ENCODE measurements at regions not wholly inside any gene's neighbourhood (a gene's known extent, or its start where the extent isn't known, plus 50 kb on each side); places are given as distances from the start of the nearest gene placed in this dataset.

DNA sequence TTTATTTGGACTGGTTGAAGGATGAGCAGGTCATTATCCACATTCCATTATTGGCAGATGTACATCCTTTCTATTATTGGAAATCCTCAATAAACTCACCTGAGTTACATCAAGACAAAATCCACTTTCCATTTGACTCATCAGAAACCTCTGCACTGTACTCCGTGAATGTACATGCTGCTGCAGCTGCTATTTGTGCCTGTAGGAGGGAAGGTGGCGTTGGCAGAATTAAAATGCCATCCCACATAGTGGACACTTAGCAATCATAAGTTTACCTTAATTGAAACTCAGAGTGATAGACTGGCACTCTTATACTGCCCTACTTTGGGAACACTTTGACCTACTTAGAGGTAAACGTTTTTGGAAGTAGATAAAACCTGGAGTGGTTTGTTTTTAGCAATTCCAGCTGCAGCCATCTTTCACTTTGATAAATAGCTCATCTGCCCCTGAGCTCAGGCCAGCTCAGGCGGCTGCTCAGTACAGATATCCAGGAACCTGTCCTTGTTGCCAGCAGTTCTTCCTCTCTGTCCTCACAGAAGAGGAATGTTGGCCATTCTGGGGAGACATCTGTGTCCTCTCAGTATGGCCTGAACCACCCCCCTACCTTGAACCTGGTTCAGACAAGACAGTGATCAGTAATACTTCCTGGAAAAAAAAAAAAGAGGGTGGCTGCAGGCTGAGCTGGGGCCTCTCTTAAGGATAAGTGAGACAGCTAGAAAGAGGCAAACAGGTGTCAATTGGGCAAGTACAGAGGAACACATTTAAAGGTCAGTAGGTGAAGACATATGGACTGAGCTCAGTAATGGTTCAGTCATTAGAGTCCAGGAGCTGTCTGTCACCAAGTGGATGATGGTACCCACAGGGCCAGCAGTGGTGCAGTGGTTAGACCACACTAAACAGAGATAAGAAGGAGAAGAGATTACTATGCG lies 153.4 kb upstream of the UMPS start:
- no peak for DNase-seq (ENCODE audit: low read depth, low spot score)

GRCh38 chr3:124577494-124578167 lies 152.6 kb upstream of the UMPS start:
- DNase-seq (ENCODE audit: low read depth, low spot score): no peak

DNA sequence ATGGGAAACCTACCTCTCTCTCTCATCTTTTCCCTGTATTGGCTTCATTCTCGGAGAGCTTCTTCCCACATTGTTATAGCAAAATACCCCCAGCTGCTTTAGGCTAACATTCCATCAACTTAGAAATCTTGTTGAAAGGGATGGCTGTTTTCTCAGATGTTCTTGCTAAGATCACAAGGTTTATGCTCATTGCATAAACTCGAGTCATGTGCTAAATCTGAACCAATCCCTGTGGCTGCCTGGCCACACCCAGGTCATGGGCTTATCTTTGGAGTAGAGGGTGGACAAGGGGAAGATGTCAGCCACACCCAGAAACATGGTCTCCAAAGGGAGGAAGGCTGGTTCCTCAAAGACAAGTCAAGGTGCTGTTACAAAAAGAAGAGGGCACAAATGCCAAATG lies 150.6 kb upstream of the UMPS start:
- no peak for DNase-seq (ENCODE audit: low read depth, low spot score)

GRCh38 chr3:124582196-124582595 lies 148.1 kb upstream of the UMPS start:
- DNase-seq (ENCODE audit: low read depth, low spot score): no peak

DNA sequence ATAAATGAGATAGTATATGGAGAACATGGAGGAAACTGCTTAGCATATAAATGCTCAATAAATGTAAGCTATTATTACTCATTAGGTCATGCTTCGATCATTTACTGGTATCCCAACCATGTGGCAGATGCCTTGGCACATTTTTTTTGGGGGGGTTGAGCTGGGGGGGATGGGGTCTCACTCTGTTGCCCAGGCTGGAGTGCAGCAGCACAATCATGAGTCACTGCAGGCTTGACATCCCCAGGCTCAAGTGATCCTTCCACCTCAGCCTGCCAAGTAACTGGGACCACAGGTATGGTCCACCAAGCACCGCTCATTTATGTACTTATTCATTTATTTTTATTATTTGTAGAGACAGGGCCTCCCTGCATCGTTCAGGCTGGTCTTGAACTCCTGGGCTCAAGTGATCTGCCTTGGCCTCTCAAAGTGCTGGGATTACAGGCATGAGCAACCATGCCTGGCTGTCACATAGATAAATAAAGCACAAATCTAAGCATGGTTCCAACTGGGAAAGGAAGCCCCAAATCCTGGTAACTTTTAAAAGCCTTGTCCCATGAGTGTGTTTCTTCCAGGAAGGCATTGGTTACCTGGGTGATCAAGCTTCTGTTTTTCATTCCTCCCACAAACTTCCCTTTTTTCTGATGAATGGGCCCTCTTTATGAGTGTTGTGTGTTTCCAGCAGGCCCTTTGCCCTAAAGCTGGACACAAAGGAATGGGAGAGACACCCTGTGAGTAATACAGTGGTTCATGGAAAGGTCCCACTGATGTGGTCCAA lies 147.4 kb upstream of the UMPS start:
- DNase-seq (ENCODE audit: low read depth, low spot score): no peak

DNA sequence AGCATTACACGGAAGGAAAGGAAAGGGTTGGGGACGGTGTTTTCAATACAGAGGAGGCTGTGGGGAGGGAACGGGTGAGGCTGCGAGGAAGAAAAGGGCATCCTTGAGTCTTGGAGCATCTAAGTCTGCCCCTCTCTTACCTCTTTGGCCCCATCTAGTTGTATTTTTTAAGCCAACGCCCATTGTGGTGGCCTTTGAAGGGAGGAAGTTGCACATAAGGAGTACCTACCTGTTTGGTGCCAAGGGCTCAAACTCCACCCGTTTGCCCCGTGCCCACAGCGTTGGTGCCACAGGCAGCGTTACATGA lies 146.1 kb upstream of the UMPS start:
- DNase-seq (ENCODE audit: low read depth, low spot score): no peak

GRCh38 chr3:124584552-124585391 lies 145.5 kb upstream of the UMPS start:
- DNase-seq (ENCODE audit: low read depth, low spot score): no peak

GRCh38 chr3:124586126-124587052 lies 143.9 kb upstream of the UMPS start:
- DNase-seq (ENCODE audit: low read depth, low spot score): no peak

- DNase-seq (ENCODE audit: low read depth, low spot score): no peak
Measured at GRCh38 chr3:124587053-124587408, 143.2 kb upstream of the UMPS start.

DNA sequence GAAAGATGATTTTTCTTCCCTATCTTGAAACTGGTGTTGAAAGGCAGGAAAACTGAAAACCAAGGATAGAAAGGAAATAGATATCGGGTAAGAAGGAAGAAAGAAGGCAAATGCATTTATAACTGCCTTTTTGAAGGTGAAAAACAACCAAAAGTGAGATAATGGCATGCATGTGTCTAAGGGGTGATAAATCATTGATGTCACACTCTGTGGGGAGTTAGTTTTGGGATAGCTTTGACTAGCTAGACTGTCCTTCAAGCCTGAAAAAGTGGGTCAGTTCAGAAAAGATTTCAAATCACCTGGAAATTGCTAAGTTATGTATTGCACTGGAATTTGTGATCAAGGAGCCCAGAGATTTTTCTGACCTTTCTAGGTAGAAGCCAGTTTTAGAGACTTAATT lies 142.2 kb upstream of the UMPS start:
- DNase-seq (ENCODE audit: low read depth, low spot score): no peak

DNA sequence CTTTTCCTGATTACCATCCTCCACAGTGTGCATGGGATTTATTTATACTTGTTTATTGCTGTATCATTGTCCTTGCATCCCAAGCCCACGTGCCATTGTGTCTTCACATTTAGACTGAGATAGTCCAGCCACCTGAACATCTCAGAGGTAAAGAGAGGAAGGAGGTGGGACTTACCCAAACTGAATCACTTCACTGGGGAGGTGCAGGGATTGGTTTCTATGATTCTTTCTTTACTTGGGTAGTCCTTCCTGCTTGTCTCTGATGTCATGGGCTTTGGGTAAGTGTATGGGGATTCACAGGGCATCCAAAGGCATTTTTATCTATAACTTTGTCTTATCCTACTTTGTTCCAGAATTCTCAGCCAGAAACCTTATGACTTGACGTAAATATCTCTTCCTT lies 141.5 kb upstream of the UMPS start:
- DNase-seq (ENCODE audit: low read depth, low spot score): no peak

DNA sequence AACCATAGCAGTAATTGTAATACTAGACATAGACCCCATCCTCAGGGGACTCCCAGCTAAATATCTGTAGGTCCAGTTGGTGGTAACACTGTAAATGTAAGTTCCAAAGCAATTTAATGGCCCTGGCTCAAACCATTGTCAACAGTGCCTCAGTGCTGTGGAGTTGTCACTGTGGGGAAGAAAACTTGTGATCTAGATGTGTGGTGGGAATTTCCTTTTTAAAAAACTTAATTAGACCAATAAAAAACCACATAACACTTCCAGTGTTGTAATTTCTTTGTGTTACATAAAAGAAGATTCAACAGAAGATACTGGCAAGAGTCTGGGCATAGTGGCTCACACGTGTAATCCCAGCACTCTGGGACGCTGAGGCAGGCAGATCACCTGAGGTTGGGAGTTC lies 138.6 kb upstream of the UMPS start:
- no peak for DNase-seq (ENCODE audit: low read depth, low spot score)

DNA sequence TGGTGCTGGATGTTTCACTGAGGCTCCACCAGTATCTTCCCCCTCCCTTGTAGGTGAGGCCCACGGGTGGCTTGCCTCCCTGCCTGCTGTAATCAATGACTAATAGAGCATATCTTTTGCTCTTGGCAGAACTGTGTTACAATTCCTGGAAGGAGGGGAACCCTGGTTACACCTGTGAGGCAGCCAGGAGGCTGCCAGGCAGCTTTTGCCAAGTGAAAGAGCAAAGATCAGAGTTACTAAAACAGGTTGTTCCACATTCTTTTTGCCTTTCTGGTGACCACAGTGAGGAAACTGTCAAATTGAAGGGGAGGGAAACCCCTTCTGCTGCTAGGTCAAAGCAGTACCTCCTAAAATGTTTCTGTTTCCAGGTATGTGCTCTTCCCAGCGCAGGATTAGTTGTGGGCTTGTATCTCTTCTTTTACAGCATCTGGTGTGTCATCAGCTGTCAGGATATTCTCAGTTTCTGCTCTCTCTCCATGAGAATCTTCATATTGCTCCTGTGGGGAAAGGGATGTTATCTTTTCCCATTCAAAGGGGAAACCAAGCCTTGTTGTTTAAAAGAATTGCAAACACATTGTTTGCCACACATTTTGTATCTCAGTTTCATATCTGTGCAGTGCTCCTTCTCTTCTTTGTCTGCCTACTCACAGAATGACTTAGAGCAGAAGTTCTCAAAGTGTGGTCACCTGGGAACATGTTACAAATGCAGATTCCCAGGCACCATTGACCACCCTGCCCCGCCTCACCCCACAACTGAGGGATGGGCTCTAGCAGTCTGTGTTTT lies 137.4 kb upstream of the UMPS start:
- no peak for DNase-seq (ENCODE audit: low read depth, low spot score)

- no peak for DNase-seq (ENCODE audit: low read depth, low spot score)
Measured at GRCh38 chr3:124593442-124593829, 136.8 kb upstream of the UMPS start.

GRCh38 chr3:124594581-124594980 lies 135.7 kb upstream of the UMPS start:
- DNase-seq (ENCODE audit: low read depth, low spot score): no peak

GRCh38 chr3:124597273-124597672 lies 133.0 kb upstream of the UMPS start:
- no peak for DNase-seq (ENCODE audit: low read depth, low spot score)

DNA sequence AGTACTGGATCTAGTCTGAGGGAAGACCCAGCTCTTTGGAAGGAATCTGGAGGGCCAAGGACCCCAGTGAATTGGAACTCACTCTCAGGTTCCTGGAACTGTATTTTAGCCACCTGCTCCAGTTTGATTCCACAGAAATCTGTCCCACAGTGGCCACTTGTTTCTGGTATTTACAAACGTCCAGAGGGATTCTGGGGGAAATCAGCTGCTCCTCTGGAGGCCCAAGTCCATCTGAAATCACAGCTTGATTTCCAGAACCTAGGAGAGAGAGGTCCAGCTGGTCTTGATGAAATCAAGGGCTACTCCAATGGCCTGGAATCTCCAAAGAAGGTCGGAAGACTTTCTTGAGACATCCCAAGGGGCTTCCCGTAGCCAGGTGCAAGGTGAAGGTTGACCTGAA lies 132.3 kb upstream of the UMPS start:
- DNase-seq (ENCODE audit: low read depth, low spot score): no peak

DNA sequence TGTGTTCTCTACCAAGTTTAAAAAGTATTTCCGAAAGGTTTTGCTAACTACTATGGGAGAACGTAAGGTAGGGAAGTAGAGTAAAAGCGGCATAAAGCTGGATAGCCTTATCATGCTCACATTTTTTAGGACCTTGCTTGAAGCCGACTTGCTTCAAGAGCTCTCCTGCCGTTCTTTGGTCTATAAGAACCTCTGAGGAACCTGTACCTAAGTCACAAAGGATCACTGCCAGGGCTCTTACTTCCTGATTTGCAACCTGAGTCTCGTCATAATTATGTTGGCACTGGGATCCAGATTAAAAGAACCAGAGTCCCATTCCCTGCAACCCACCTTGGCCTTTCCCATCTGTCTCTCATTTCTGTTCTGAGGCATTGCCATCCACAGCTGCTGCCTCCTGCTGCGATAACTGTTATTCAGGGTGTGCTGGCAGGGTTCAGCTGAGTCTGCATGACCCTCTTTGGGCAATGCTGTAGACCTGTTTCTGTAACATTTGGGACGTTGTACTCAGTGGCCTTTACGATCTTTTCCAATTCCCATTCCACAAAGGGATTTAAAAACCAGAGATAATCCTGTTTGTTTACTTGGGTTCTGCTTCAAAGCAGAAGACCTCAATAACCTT lies 131.0 kb upstream of the UMPS start:
- no peak for DNase-seq (ENCODE audit: low read depth, low spot score)

All from brain pericyte (primary cell).